AG09309 (cell line): ENCODE measurements at regions not wholly inside any gene's neighbourhood (a gene's known extent, or its start where the extent isn't known, plus 50 kb on each side); places are given as distances from the start of the nearest gene placed in this dataset.
A peak's percentile ranks its signal among the peaks of the same experiment; 100 is the strongest.

ENCODE experiments used
- DNase-seq: peaks from one replicate; pipeline ENCODE4 v3.0.0-alpha.2; 2010; ENCODE audit warnings: low read depth
- H3K4me3 ChIP-seq: 2 replicates; pipeline ENCODE4 v1.5.1; 2011; ENCODE audit warnings: mild to moderate bottlenecking, low read depth, low read length, moderate library complexity; ENCODE audit not compliant: control insufficient read depth
- CTCF ChIP-seq: IDR thresholded peaks from 2 replicates; pipeline ENCODE4 v1.5.1; 2011; ENCODE audit warnings: mild to moderate bottlenecking, low read depth, low read length, inconsistent platforms; ENCODE audit not compliant: insufficient read depth, control insufficient read depth; ENCODE audit errors: missing control alignments

DNA sequence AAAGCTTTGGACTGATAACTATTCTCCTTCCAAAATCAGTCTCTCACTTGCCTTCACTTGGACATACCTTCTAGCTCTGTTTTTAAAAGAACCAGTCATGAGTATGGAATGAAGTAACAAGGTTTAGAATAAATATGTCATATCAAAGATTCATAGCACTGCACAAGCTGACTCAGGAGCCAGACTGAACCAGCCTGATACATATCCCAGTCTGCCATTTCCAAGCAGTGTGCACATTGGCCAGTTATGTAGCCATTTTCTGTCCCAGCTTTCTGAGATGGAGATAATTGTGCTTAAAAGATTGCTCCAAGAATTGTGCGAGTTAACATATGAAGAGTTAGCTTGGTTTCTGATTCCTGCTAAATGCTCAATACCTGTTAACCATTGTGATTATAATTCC lies 311.3 kb downstream of the C11orf87 start:
- no peak overlapping the region for H3K4me3 ChIP-seq
- peak; percentile 18 for DNase-seq
- TF ChIP-seq CTCF: no peak

DNA sequence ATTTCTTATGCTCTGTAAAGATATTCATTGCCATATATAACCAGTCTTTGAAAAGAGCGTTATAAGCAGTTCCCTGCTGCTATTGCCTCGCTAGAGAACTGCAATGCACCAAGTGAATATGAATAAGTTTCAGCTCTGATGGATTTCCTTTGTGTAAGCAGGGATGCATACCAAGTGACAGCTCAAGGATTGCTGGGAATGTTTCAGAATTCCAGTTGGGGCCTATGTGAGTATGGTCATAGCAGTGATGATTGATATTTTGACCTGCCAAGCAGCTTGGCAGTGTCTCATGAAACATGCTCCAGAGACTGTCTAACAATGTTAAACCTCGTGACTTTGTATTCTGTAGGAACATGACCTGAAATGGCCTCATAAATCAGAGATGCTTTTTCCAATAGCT lies 312.6 kb downstream of the C11orf87 start:
- DNase-seq: no peak
- TF ChIP-seq CTCF: no peak
- H3K4me3 ChIP-seq: no peak overlapping the region

DNA sequence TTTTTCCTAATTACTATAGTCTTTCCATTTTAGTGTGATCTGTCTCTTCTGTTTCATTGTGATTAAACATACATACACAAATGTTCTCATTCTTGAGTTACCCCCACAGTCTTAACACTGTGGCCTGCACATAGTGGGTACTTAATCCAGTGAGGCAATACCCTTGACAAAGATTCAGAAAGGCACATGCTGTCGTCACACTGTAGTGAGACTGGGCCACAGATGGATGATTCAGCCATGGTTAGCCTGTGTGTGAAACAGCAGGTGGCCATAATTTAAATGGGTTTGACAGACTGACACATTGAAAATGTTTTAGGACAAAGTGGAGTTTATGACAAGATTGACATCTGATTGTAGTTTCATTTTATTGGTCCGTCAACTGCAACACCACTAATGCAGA lies 313.1 kb downstream of the C11orf87 start:
- no peak for TF ChIP-seq CTCF
- no peak for DNase-seq
- no peak overlapping the region for H3K4me3 ChIP-seq

- H3K4me3 ChIP-seq: no peak overlapping the region
- no peak for TF ChIP-seq CTCF
- DNase-seq: no peak
Measured at GRCh38 chr11:109739379-109739778, 317.4 kb downstream of the C11orf87 start.

DNA sequence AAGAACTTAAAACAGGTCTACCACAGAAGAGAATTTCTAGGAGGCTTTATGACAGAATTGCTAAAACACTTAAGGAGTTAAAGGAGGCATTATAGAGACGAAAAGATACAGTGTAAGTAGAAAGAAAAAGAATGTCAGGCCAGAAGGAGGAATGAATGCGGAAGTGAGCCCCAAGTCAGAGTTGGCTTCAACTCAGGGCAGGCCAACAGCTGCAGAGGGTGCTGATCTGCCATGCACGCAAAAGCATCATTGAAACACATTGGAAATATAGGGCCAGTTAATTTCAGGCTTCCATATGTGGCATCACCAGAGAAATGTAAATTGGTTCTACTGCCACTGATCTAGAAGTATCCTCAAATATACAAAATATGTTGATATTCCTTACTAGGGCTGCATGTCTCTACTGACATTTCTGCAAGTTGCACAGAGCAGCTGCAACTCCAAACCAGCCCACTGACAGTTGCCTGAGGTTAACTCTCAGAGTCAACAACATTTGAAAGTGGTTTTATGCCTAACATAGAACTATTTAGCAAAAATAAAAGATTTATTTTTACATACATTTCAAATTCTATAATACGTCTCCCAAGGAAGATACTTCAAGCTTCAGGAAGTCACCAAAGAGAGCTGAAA lies 324.1 kb downstream of the C11orf87 start:
- no peak for DNase-seq
- H3K4me3 ChIP-seq: no peak overlapping the region
- no peak for TF ChIP-seq CTCF

GRCh38 chr11:109747839-109748238 lies 325.8 kb downstream of the C11orf87 start:
- no peak for DNase-seq
- no peak for TF ChIP-seq CTCF
- no peak overlapping the region for H3K4me3 ChIP-seq

DNA sequence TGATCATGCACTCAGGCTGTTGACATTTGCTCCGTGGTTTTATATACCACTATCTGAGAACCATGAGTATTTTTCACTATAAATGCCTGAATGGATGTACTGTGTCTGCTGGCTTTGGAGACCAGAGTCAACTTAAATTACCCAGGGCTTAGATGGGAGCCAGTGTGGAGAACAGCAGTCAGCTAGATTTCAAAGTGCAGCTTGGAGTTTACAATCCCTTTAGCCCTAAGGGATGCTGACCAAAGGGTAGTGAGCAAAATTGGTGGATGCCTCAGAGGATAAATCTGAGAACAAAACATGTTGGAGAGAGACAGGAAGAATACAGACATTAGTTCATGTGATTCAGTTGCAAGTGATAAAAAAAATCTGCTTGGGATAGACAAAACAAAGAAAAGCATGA lies 327.5 kb downstream of the C11orf87 start:
- TF ChIP-seq CTCF: no peak
- no peak overlapping the region for H3K4me3 ChIP-seq
- DNase-seq: no peak
